HEK293 (cell line): ENCODE measurements at regions not wholly inside any gene's neighbourhood (a gene's known extent, or its start where the extent isn't known, plus 50 kb on each side); places are given as distances from the start of the nearest gene placed in this dataset.

Experiments used
- CTCF ChIA-PET: fragments of 350-600 bp; formaldehyde crosslinking; extraction: SDS; loops from one replicate; lab custom pipeline; 2021; ENCODE audit warnings: antibody characterized with exemption; lab: Yijun Ruan, JAX
- POLR2A ChIA-PET: fragments of 300-600 bp; formaldehyde crosslinking; extraction: SDS; loops from one replicate; lab custom pipeline; 2020; ENCODE audit warnings: antibody characterized with exemption, inconsistent platforms; lab: Yijun Ruan, JAX
- H3K27ac ChIP-seq: fragments of 200-500 bp; sonication (Bioruptor generic); 2 replicates; pipeline ENCODE4 v1.5.1; 2014; ENCODE audit warnings: low read depth, low read length, control low read depth, inconsistent platforms; ENCODE audit errors: extremely low read depth
- H3K36me3 ChIP-seq, 2 experiments: fragments of 200-500 bp in 1 of 2; sonication (Bioruptor generic) in 1 of 2; 1 replicate in 1 of 2; 2 replicates in 1 of 2; pipeline ENCODE4 v1.5.1; 2014 to 2017; ENCODE audit warnings: inconsistent platforms in 2 of 2, low read length in 2 of 2; ENCODE audit not compliant: control insufficient read depth in 2 of 2, insufficient read depth in 1 of 2
- H3K4me1 ChIP-seq: fragments of 200-500 bp; sonication (Bioruptor generic); 2 replicates; pipeline ENCODE4 v1.5.1; 2014; ENCODE audit warnings: mild to moderate bottlenecking, low read length, inconsistent platforms; ENCODE audit not compliant: control insufficient read depth, insufficient read depth
- H3K4me3 ChIP-seq: 2 replicates; pipeline ENCODE4 v1.5.1; 2011; ENCODE audit warnings: low read depth, mild to moderate bottlenecking, control low read depth, low read length, moderate library complexity
- H3K9me3 ChIP-seq: fragments of 200-500 bp; sonication (Bioruptor generic); 2 replicates; pipeline ENCODE4 v1.5.1; 2014; ENCODE audit warnings: low read depth, low read length, inconsistent platforms; ENCODE audit not compliant: control insufficient read depth, insufficient read depth
- ELK4 ChIP-seq: IDR thresholded peaks from 2 replicates; pipeline ENCODE4 v1.6.1; 2011; ENCODE audit warnings: mild to moderate bottlenecking, low read depth, low read length, borderline replicate concordance
- FEZF1 ChIP-seq: fragments of 450-650 bp; formaldehyde crosslinking; IDR thresholded peaks from 2 replicates; pipeline ENCODE4 v1.5.1; 2016; ENCODE audit warnings: missing biosample characterization, missing genetic modification characterization
- HOXA7 ChIP-seq: sonication (generic); formaldehyde crosslinking; IDR thresholded peaks from 2 replicates; pipeline ENCODE4 v1.8.1; 2022; ENCODE audit warnings: missing genetic modification reagents, borderline replicate concordance
- ZBTB17 ChIP-seq: fragments of 450-650 bp; formaldehyde crosslinking; IDR thresholded peaks from 2 replicates; pipeline ENCODE4 v1.5.1; 2016; ENCODE audit warnings: missing biosample characterization, missing genetic modification characterization
- ZNF10 ChIP-seq: fragments of 450-650 bp; formaldehyde crosslinking; IDR thresholded peaks from 2 replicates; pipeline ENCODE4 v1.5.1; 2017; ENCODE audit warnings: missing biosample characterization, missing genetic modification characterization
- ZNF121 ChIP-seq: fragments of 450-650 bp; formaldehyde crosslinking; IDR thresholded peaks from 2 replicates; pipeline ENCODE4 v1.5.1; 2016; ENCODE audit warnings: missing biosample characterization, missing genetic modification characterization
- ZNF155 ChIP-seq: fragments of 450-650 bp; formaldehyde crosslinking; IDR thresholded peaks from 2 replicates; pipeline ENCODE4 v1.5.1; 2016; ENCODE audit warnings: missing biosample characterization, missing genetic modification characterization
- ZNF157 ChIP-seq: fragments of 450-650 bp; formaldehyde crosslinking; IDR thresholded peaks from 2 replicates; pipeline ENCODE4 v1.5.1; 2016; ENCODE audit warnings: missing biosample characterization, missing genetic modification characterization
- ZNF302 ChIP-seq: fragments of 450-650 bp; formaldehyde crosslinking; IDR thresholded peaks from 2 replicates; pipeline ENCODE4 v1.5.1; 2016; ENCODE audit warnings: missing biosample characterization, missing genetic modification characterization, low read depth
- ZNF354C ChIP-seq: fragments of 450-650 bp; formaldehyde crosslinking; IDR thresholded peaks from 2 replicates; pipeline ENCODE4 v1.5.1; 2016; ENCODE audit warnings: missing biosample characterization, missing genetic modification characterization, low read depth, borderline replicate concordance
- ZNF398 ChIP-seq: fragments of 450-650 bp; formaldehyde crosslinking; IDR thresholded peaks from 2 replicates; pipeline ENCODE4 v1.5.1; 2017; ENCODE audit warnings: missing biosample characterization, missing genetic modification characterization
- ZNF521 ChIP-seq: fragments of 450-650 bp; formaldehyde crosslinking; IDR thresholded peaks from 2 replicates; pipeline ENCODE4 v1.5.1; 2017; ENCODE audit warnings: missing biosample characterization, mild to moderate bottlenecking, missing genetic modification characterization
- ZNF548 ChIP-seq: fragments of 450-650 bp; formaldehyde crosslinking; IDR thresholded peaks from 2 replicates; pipeline ENCODE4 v1.5.1; 2016; ENCODE audit warnings: missing biosample characterization, missing genetic modification characterization
- ZNF610 ChIP-seq: fragments of 450-650 bp; formaldehyde crosslinking; IDR thresholded peaks from 2 replicates; pipeline ENCODE4 v1.5.1; 2016; ENCODE audit warnings: missing biosample characterization, missing genetic modification characterization, borderline replicate concordance
- ZNF837 ChIP-seq: fragments of 450-650 bp; formaldehyde crosslinking; IDR thresholded peaks from 2 replicates; pipeline ENCODE4 v1.5.1; 2016; ENCODE audit warnings: missing biosample characterization, missing genetic modification characterization

- Histone ChIP-seq H3K4me3 (no peak overlapping the region), H3K27ac (no peak overlapping the region), H3K36me3 (no peaks in the 10 kb centered on the region), H3K4me1 (no peaks in the 10 kb centered on the region), H3K9me3 (no peaks in the 10 kb centered on the region)
- POLR2A ChIA-PET: no interaction called here
- no peak for TF ChIP-seq ZNF398
- no peak for TF ChIP-seq ZBTB17 (tag by site-specific recombination)
- CTCF ChIA-PET: interaction anchor here (1.0 to 1.1 kb wide), 2 partner anchors 152 to 164 kb away, joined by 3 read pairs; no protein-coding TSS in a partner anchor
Observed at GRCh38 chr7:155192961-155193640, 104.6 kb upstream of the INSIG1 start.

- no peak for TF ChIP-seq ZNF354C (tag by site-specific recombination)
- H3K4me1 ChIP-seq: no peaks in the 10 kb centered on the region
- ChIA-PET POLR2A (no interaction called here), CTCF (no interaction called here)
- H3K36me3 ChIP-seq: no peaks in the 10 kb centered on the region
- no peaks in the 10 kb centered on the region for H3K9me3 ChIP-seq
- H3K27ac ChIP-seq: no peak overlapping the region
- H3K4me3 ChIP-seq: no peak overlapping the region
Observed at GRCh38 chr7:155193716-155194115, 104.0 kb upstream of the INSIG1 start.

GRCh38 chr7:155194382-155195140, 103.1 kb upstream of the INSIG1 start:
- H3K36me3 ChIP-seq: no peaks in the 10 kb centered on the region
- H3K4me1 ChIP-seq: no peaks in the 10 kb centered on the region
- ChIA-PET CTCF (no interaction called here), POLR2A (no interaction called here)
- no peak overlapping the region for H3K4me3 ChIP-seq
- no peaks in the 10 kb centered on the region for H3K9me3 ChIP-seq
- no peak overlapping the region for H3K27ac ChIP-seq
- no peak for TF ChIP-seq FEZF1 (tag by site-specific recombination)
- no peak for TF ChIP-seq ZNF610 (tag by site-specific recombination)
- TF ChIP-seq ZNF10: no peak
- TF ChIP-seq ZNF548 (tag by site-specific recombination): no peak
- no peak for TF ChIP-seq ZNF121
- no peak for TF ChIP-seq ELK4
- TF ChIP-seq ZNF155 (tag by site-specific recombination): no peak
- no peak for TF ChIP-seq ZNF837 (tag by site-specific recombination)
- TF ChIP-seq HOXA7 (CRISPR knock-in tag): no peak
- no peak for TF ChIP-seq ZBTB17 (tag by site-specific recombination)
- no peak for TF ChIP-seq ZNF521 (tag by site-specific recombination)
- no peak for TF ChIP-seq ZNF302 (tag by site-specific recombination)
- TF ChIP-seq ZNF157 (tag by site-specific recombination): no peak
- TF ChIP-seq, all 188 proteins: peak for 0
